A549 (cell line): ENCODE measurements at regions not wholly inside any gene's neighbourhood (a gene's known extent, or its start where the extent isn't known, plus 50 kb on each side); places are given as distances from the start of the nearest gene placed in this dataset.

ENCODE experiments used
- ATAC-seq, 2 experiments: fragments of 200-7000 bp in 1 of 2; fragments of >200 bp in 1 of 2; cut with Nextera tagmentation in 1 of 2; cut with Tn5 transposase in 1 of 2; 3 replicates each; pipeline versions ENCODE4 v1.8.0 to v1.9.1; 2018 to 2020; ENCODE audit warnings: mild to moderate bottlenecking in 1 of 2, moderate library complexity in 1 of 2
- CTCF ChIA-PET: fragments of 300-600 bp; sonication (Branson Sonifier 250); formaldehyde crosslinking; extraction: SDS; loops from one replicate; lab custom pipeline; 2021; ENCODE audit warnings: antibody characterized with exemption, inconsistent platforms; lab: Yijun Ruan, JAX
- POLR2A ChIA-PET: fragments of 350-600 bp; formaldehyde crosslinking; extraction: SDS; loops from one replicate; lab custom pipeline; 2021; ENCODE audit warnings: antibody characterized with exemption, inconsistent platforms; lab: Yijun Ruan, JAX
- DNase-seq, 2 experiments: peaks; one replicate each; pipeline versions ENCODE4 v3.0.0 to v3.0.0-alpha.2; 2011 to 2016; ENCODE audit warnings: low read depth in 1 of 2, low spot score in 1 of 2
- FAIRE-seq: peaks from 2 replicates; lab custom pipeline; 2011; peaks lifted over from hg19 to GRCh38; lab: Jason Lieb, UNC
- H3K27ac ChIP-seq, 2 experiments: fragments of >200 bp; sonication (Bioruptor Twin); formaldehyde crosslinking; 3 replicates each; pipeline ENCODE4 v1.5.1; 2016 to 2017
- H3K4me1 ChIP-seq: fragments of >200 bp; sonication (Bioruptor Twin); formaldehyde crosslinking; 3 replicates; pipeline ENCODE4 v1.6.1; 2016
- H3K4me2 ChIP-seq: fragments of >200 bp; sonication (Bioruptor Twin); formaldehyde crosslinking; 3 replicates; pipeline ENCODE4 v1.6.1; 2016
- H3K4me3 ChIP-seq: fragments of >200 bp; sonication (Bioruptor Twin); formaldehyde crosslinking; 3 replicates; pipeline ENCODE4 v1.5.1; 2016
- H3K9me3 ChIP-seq: fragments of >200 bp; sonication (Bioruptor Twin); formaldehyde crosslinking; 3 replicates; pipeline ENCODE4 v1.6.1; 2016
- BCL3 ChIP-seq: fragments of >200 bp; sonication (Bioruptor Twin); formaldehyde crosslinking; IDR thresholded peaks from 3 replicates; pipeline ENCODE4 v1.6.1; 2016
- CEBPB ChIP-seq, 2 experiments: fragments of >200 bp in 1 of 2; sonication (Bioruptor Twin) in 1 of 2; formaldehyde crosslinking in 1 of 2; IDR thresholded peaks; 2 replicates each; pipeline ENCODE4 v1.6.1; 2012 to 2016
- EP300 ChIP-seq, 2 experiments: fragments of >200 bp; sonication (Bioruptor Twin); formaldehyde crosslinking; IDR thresholded peaks; 2 replicates in 1 of 2; 3 replicates in 1 of 2; pipeline ENCODE4 v1.6.1; 2016 to 2017
- FOSL2 ChIP-seq, 2 experiments: fragments of 450-650 bp in 1 of 2; fragments of >200 bp in 1 of 2; sonication (Bioruptor Twin) in 1 of 2; formaldehyde crosslinking; IDR thresholded peaks; 2 replicates each; pipeline versions ENCODE4 v1.5.0 to v1.6.1; 2016 to 2020; ENCODE audit warnings: mild to moderate bottlenecking in 1 of 2, moderate library complexity in 1 of 2
- FOXS1 ChIP-seq: fragments of 250-450 bp; sonication (Bioruptor Pico); IDR thresholded peaks from 2 replicates; pipeline ENCODE4 v1.5.0; 2020; ENCODE audit warnings: mild to moderate bottlenecking, moderate library complexity
- HDAC2 ChIP-seq: fragments of 200-600 bp; sonication (generic); IDR thresholded peaks from 2 replicates; pipeline ENCODE4 v1.6.1; 2016
- HEYL ChIP-seq: fragments of 250-450 bp; sonication (Bioruptor Pico); IDR thresholded peaks from 2 replicates; pipeline ENCODE4 v1.8.0; 2021; ENCODE audit warnings: mild to moderate bottlenecking, moderate library complexity
- HMGXB4 ChIP-seq: fragments of 250-450 bp; sonication (Bioruptor Pico); IDR thresholded peaks from 2 replicates; pipeline ENCODE4 v1.5.0; 2021; ENCODE audit warnings: mild to moderate bottlenecking, moderate library complexity, borderline replicate concordance
- HOXB13 ChIP-seq: fragments of 250-450 bp; sonication (Bioruptor Pico); IDR thresholded peaks from 2 replicates; pipeline ENCODE4 v1.5.0; 2020; ENCODE audit warnings: low read depth, mild to moderate bottlenecking, moderate library complexity
- MAZ ChIP-seq: fragments of 150-350 bp; IDR thresholded peaks from 2 replicates; pipeline ENCODE4 v1.6.1; 2014; ENCODE audit warnings: antibody characterized with exemption, low read depth, low read length, borderline replicate concordance
- NPAS2 ChIP-seq: fragments of 250-450 bp; sonication (Bioruptor Pico); IDR thresholded peaks from 2 replicates; pipeline ENCODE4 v1.8.0; 2022; ENCODE audit warnings: mild to moderate bottlenecking, moderate library complexity, borderline replicate concordance
- NR3C1 ChIP-seq: fragments of >200 bp; sonication (Bioruptor Twin); formaldehyde crosslinking; IDR thresholded peaks from 3 replicates; pipeline ENCODE4 v1.6.1; 2017
- PBX3 ChIP-seq: IDR thresholded peaks from 2 replicates; pipeline ENCODE4 v1.6.1; 2012
- POLR2AphosphoS2 ChIP-seq: conservative IDR thresholded peaks from 2 replicates; pipeline ENCODE4 v1.6.1; 2012; ENCODE audit warnings: low read length, improper control_type of control experiment, inconsistent platforms
- RARB ChIP-seq: fragments of 250-450 bp; sonication (Bioruptor Pico); IDR thresholded peaks from 2 replicates; pipeline ENCODE4 v1.8.0; 2021; ENCODE audit warnings: mild to moderate bottlenecking, moderate library complexity
- RCOR1 ChIP-seq: fragments of 150-350 bp; IDR thresholded peaks from 2 replicates; pipeline ENCODE4 v1.6.1; 2014; ENCODE audit warnings: antibody characterized with exemption, low read length, low read depth
- RFX5 ChIP-seq: fragments of 450-650 bp; IDR thresholded peaks from 2 replicates; pipeline ENCODE4 v1.7.1; 2014; ENCODE audit warnings: antibody characterized with exemption, mild to moderate bottlenecking, moderate library complexity
- RNF2 ChIP-seq: fragments of 200-600 bp; sonication (generic); IDR thresholded peaks from 2 replicates; pipeline ENCODE4 v1.6.1; 2016; ENCODE audit warnings: low read depth, mild to moderate bottlenecking, antibody characterized with exemption, moderate library complexity, borderline replicate concordance
- SREBF2 ChIP-seq: fragments of 450-650 bp; IDR thresholded peaks from 2 replicates; pipeline ENCODE4 v1.6.1; 2014; ENCODE audit warnings: mild to moderate bottlenecking, moderate library complexity
- TFCP2L1 ChIP-seq: fragments of 250-450 bp; sonication (Bioruptor Pico); IDR thresholded peaks from 2 replicates; pipeline ENCODE4 v1.5.0; 2021; ENCODE audit warnings: mild to moderate bottlenecking
- TP53 ChIP-seq: fragments of 250-450 bp; sonication (Bioruptor Pico); IDR thresholded peaks from 2 replicates; pipeline ENCODE4 v1.5.0; 2021; ENCODE audit warnings: mild to moderate bottlenecking, moderate library complexity
- ZC3H11A ChIP-seq: fragments of 450-650 bp; IDR thresholded peaks from 2 replicates; pipeline ENCODE4 v1.6.1; 2014; ENCODE audit warnings: antibody characterized with exemption, mild to moderate bottlenecking
- ZFP36 ChIP-seq: fragments of 450-650 bp; IDR thresholded peaks from 2 replicates; pipeline ENCODE4 v1.6.1; 2014; ENCODE audit warnings: borderline replicate concordance; ENCODE audit not compliant: partially characterized antibody
- ZNF302 ChIP-seq: fragments of 250-450 bp; sonication (Bioruptor Pico); IDR thresholded peaks from 2 replicates; pipeline ENCODE4 v1.9.0; 2021; ENCODE audit warnings: inconsistent platforms, mild to moderate bottlenecking, moderate library complexity
- WGBS: methylation state at CpG from one replicate; pipeline ENCODE4 v1.1.6; 2017; ENCODE audit errors: missing lambda C conversion rate; 5-methylcytosine and 5-hydroxymethylcytosine counted together
- TF ChIP-seq, protein P1 (sequence below): fragments of 250-450 bp; sonication (Bioruptor Pico); IDR thresholded peaks from 2 replicates; pipeline ENCODE4 v1.5.0; 2020; ENCODE audit warnings: low read depth, mild to moderate bottlenecking, moderate library complexity
- TF ChIP-seq, protein P2 (sequence below): IDR thresholded peaks from 2 replicates; pipeline ENCODE4 v1.6.1; 2012
- TF ChIP-seq, protein P3 (sequence below): IDR thresholded peaks from 2 replicates; pipeline ENCODE4 v1.6.1; 2012; ENCODE audit warnings: low read depth, borderline replicate concordance

DNA sequence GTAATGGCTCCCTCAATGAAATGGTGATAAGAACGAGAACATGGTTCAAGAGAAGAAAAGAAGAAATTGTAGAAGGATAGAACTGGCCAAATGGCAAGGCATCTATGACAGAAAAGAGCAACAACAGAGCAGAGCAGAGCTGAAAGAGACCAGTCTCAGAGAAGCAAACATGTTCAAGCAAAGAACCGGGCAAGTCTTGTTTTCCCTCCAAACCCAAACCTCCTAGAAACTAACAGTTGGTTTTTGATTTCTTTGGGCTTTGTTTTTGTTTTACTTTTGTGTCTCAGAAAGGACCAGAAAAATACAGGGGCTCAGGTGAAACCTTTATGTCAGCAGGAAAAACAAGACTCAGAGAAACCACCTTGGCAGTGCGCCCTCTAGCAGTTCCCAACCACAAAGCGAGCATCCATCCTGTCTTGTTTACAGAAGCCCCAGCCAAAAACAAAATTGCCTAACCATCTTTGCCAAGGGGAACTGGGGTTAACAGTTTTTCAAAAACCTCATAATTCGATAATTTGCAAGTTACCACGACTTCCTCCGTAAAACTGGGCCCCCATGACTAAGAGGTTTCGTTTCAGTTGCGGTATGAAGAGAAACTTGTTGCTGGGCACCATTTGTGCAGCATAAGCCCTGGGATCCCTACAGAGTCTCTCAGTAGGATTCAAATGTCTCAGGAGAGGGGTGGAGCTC is 159.2 kb upstream of the SLC24A5 start:
- FAIRE-seq (no peak), DNase-seq (no peak), ATAC-seq (no peak)
- Histone ChIP-seq H3K9me3 (no peaks in the 10 kb centered on the region), H3K4me3 (no peak overlapping the region), H3K4me2 (no peak overlapping the region), H3K4me1 (no peaks in the 10 kb centered on the region)
- POLR2A ChIA-PET, result no interaction called here
- CTCF ChIA-PET, result no interaction called here
- 5% methylated on average over 9 of the region's 9 CpGs for WGBS
- TF ChIP-seq CEBPB (IDR thresholded peaks at IDR 0.05) (no peak), RFX5 (no peak), PBX3 (no peak), FOSL2 (IDR thresholded peaks at IDR 0.05) (no peak), FOSL2 (CRISPR knock-in tag; IDR thresholded peaks at IDR 0.05) (no peak), NPAS2 (CRISPR knock-in tag) (no peak), ZNF302 (CRISPR knock-in tag) (no peak), MAZ (no peak), ZFP36 (no peak), RCOR1 (no peak), HMGXB4 (no peak), ZC3H11A (no peak)
- TF ChIP-seq, protein P1, sequence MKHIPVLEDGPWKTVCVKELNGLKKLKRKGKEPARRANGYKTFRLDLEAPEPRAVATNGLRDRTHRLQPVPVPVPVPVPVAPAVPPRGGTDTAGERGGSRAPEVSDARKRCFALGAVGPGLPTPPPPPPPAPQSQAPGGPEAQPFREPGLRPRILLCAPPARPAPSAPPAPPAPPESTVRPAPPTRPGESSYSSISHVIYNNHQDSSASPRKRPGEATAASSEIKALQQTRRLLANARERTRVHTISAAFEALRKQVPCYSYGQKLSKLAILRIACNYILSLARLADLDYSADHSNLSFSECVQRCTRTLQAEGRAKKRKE (CRISPR knock-in tag), result no peak
- TF ChIP-seq, all 56 proteins: peak for 0
- H3K27ac ChIP-seq, result no peak overlapping the region

DNA sequence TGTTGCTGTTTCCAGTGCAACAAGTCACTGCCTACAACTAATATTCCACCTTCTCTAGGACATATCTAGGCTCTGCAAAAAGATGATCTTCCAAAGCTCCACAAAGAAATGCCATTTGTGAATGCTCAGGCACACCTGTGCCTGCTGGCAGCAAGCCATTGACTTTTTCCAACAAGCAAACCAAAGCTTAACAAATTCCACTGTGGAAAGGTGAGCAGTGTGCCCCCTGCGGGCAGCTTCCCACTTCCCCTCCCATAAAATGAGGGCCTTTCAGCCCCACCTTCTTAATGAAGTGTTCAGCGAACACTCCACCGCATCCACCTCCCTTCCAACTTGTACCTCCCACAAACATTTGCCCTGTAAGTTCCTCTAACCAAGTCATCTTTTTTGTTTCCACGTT is 157.5 kb upstream of the SLC24A5 start:
- ATAC-seq, result no peak
- H3K9me3 ChIP-seq, result no peaks in the 10 kb centered on the region
- no peak overlapping the region for H3K27ac ChIP-seq
- POLR2A ChIA-PET, result no interaction called here
- H3K4me3 ChIP-seq, result no peak overlapping the region
- CTCF ChIA-PET, result no interaction called here
- no peak for FAIRE-seq
- DNase-seq, result no peak
- WGBS, result 46% methylated on average over 4 of the region's 4 CpGs
- no peak overlapping the region for H3K4me2 ChIP-seq
- no peak for TF ChIP-seq POLR2AphosphoS2
- no peak for TF ChIP-seq EP300 (IDR thresholded peaks at IDR 0.05)
- TF ChIP-seq SREBF2, result no peak
- no peak for TF ChIP-seq RARB (CRISPR knock-in tag)
- no peak for TF ChIP-seq ZFP36
- TF ChIP-seq NR3C1, result no peak
- TF ChIP-seq, protein P2, sequence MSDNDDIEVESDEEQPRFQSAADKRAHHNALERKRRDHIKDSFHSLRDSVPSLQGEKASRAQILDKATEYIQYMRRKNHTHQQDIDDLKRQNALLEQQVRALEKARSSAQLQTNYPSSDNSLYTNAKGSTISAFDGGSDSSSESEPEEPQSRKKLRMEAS, result no peak
- no peak for TF ChIP-seq HDAC2
- no peak for TF ChIP-seq HOXB13
- no peak for TF ChIP-seq FOXS1 (CRISPR knock-in tag)
- no peak for TF ChIP-seq RNF2
- no peak for TF ChIP-seq HEYL (CRISPR knock-in tag)
- no peak for TF ChIP-seq MAZ
- TF ChIP-seq TP53, result no peak
- TF ChIP-seq, protein P3, sequence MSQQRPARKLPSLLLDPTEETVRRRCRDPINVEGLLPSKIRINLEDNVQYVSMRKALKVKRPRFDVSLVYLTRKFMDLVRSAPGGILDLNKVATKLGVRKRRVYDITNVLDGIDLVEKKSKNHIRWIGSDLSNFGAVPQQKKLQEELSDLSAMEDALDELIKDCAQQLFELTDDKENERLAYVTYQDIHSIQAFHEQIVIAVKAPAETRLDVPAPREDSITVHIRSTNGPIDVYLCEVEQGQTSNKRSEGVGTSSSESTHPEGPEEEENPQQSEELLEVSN, result no peak
- TF ChIP-seq BCL3, result no peak
- TF ChIP-seq RFX5, result no peak
- no peak for TF ChIP-seq FOSL2 (IDR thresholded peaks at IDR 0.05)
- TF ChIP-seq FOSL2 (CRISPR knock-in tag; IDR thresholded peaks at IDR 0.05), result no peak
- no peak for TF ChIP-seq TFCP2L1 (CRISPR knock-in tag)
- no peaks in the 10 kb centered on the region for H3K4me1 ChIP-seq
